ENCODE measurements at regions not wholly inside any gene's neighbourhood (a gene's known extent, or its start where the extent isn't known, plus 50 kb on each side); places are given as distances from the start of the nearest gene placed in this dataset.

DNA sequence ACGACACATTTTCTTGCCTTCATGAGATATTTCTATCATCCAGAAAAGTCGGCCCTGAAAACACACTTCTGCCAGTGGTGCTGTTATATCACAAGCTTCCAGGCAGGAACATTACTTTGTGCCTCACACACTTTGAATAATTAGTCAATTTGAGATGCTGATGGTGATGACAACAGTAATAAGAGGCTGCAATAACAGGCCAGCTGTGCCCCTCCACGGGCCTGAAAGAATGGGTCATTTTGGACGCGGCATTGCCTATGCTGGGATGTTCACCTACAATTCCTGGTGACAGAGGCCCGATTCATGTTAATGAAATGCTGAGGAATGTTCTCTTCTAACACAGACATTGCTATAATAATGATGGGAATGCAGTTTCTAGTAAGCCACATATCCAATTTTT is 463.8 kb upstream of the KIRREL3 start:
- Mint-ChIP-seq H3K27me3 (ENCODE audit: unreplicated experiment) (no peaks in the 10 kb centered on the region), H3K36me3 (ENCODE audit: low read depth, unreplicated experiment) (no peaks in the 10 kb centered on the region), H3K27ac (ENCODE audit: unreplicated experiment) (no peak overlapping the region), H3K9me3 (ENCODE audit: unreplicated experiment) (no peaks in the 10 kb centered on the region), H3K4me1 (ENCODE audit: unreplicated experiment) (no peaks in the 10 kb centered on the region), H3K4me3 (ENCODE audit: unreplicated experiment) (no peak overlapping the region)
- TF ChIP-seq CTCF (IDR thresholded peaks at IDR 0.05; ENCODE audit: unreplicated experiment), result no peak
- no peak for DNase-seq (ENCODE audit: low spot score)

- Mint-ChIP-seq H3K9me3 (ENCODE audit: unreplicated experiment) (no peaks in the 10 kb centered on the region), H3K4me1 (ENCODE audit: unreplicated experiment) (no peaks in the 10 kb centered on the region), H3K36me3 (ENCODE audit: low read depth, unreplicated experiment) (no peaks in the 10 kb centered on the region), H3K4me3 (ENCODE audit: unreplicated experiment) (no peak overlapping the region), H3K27ac (ENCODE audit: unreplicated experiment) (no peak overlapping the region), H3K27me3 (ENCODE audit: unreplicated experiment) (no peaks in the 10 kb centered on the region)
- TF ChIP-seq CTCF (IDR thresholded peaks at IDR 0.05; ENCODE audit: unreplicated experiment), result no peak
- no peak for DNase-seq (ENCODE audit: low spot score)
Measured at GRCh38 chr11:127462065-127462344, 461.4 kb upstream of the KIRREL3 start.

- no peak for TF ChIP-seq CTCF (IDR thresholded peaks at IDR 0.05; ENCODE audit: unreplicated experiment)
- H3K36me3 Mint-ChIP-seq (ENCODE audit: low read depth, unreplicated experiment), result no peaks in the 10 kb centered on the region
- H3K4me1 Mint-ChIP-seq (ENCODE audit: unreplicated experiment), result no peaks in the 10 kb centered on the region
- no peak overlapping the region for H3K27ac Mint-ChIP-seq (ENCODE audit: unreplicated experiment)
- no peak overlapping the region for H3K4me3 Mint-ChIP-seq (ENCODE audit: unreplicated experiment)
- H3K27me3 Mint-ChIP-seq (ENCODE audit: unreplicated experiment), result no peaks in the 10 kb centered on the region
- DNase-seq (ENCODE audit: low spot score), result no peak
- no peaks in the 10 kb centered on the region for H3K9me3 Mint-ChIP-seq (ENCODE audit: unreplicated experiment)
Measured at GRCh38 chr11:127461241-127462064, 460.9 kb upstream of the KIRREL3 start.

- Mint-ChIP-seq H3K27ac (ENCODE audit: unreplicated experiment) (no peak overlapping the region), H3K9me3 (ENCODE audit: unreplicated experiment) (no peaks in the 10 kb centered on the region), H3K4me1 (ENCODE audit: unreplicated experiment) (no peaks in the 10 kb centered on the region), H3K4me3 (ENCODE audit: unreplicated experiment) (no peak overlapping the region), H3K36me3 (ENCODE audit: low read depth, unreplicated experiment) (no peaks in the 10 kb centered on the region), H3K27me3 (ENCODE audit: unreplicated experiment) (no peaks in the 10 kb centered on the region)
- no peak for TF ChIP-seq CTCF (IDR thresholded peaks at IDR 0.05; ENCODE audit: unreplicated experiment)
- DNase-seq (ENCODE audit: low spot score), result no peak
Measured at GRCh38 chr11:127458561-127458960, 458.0 kb upstream of the KIRREL3 start.

DNA sequence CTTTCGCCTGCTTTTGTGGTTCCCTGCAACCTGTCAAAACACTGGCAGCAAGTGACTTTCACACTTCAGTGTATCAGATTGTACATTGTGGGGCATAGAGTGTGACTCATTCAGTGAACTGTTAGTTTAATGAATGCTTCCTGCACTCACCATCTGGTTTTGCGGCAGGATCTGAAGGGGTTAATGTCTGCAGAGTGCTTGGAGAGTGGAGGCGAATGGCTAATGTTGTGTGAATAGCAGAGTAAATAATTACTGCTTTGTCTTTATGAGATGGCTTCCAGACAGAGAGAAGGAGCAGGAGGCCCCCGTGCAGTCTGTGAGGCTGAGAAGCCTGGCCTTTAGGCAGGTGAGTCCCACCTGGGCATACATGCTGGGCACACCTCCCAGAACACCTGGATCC is 454.3 kb upstream of the KIRREL3 start:
- H3K4me1 Mint-ChIP-seq (ENCODE audit: unreplicated experiment), result no peaks in the 10 kb centered on the region
- TF ChIP-seq CTCF (IDR thresholded peaks at IDR 0.05; ENCODE audit: unreplicated experiment), result no peak
- H3K9me3 Mint-ChIP-seq (ENCODE audit: unreplicated experiment), result no peaks in the 10 kb centered on the region
- H3K36me3 Mint-ChIP-seq (ENCODE audit: low read depth, unreplicated experiment), result no peaks in the 10 kb centered on the region
- no peak for DNase-seq (ENCODE audit: low spot score)
- H3K27me3 Mint-ChIP-seq (ENCODE audit: unreplicated experiment), result no peaks in the 10 kb centered on the region
- no peak overlapping the region for H3K4me3 Mint-ChIP-seq (ENCODE audit: unreplicated experiment)
- H3K27ac Mint-ChIP-seq (ENCODE audit: unreplicated experiment), result no peak overlapping the region
